ENCODE measurements at regions not wholly inside any gene's neighbourhood (a gene's known extent, or its start where the extent isn't known, plus 50 kb on each side); places are given as distances from the start of the nearest gene placed in this dataset.

GRCh38 chr13:70955887-70956286 is 847.6 kb upstream of the KLHL1 start:
- Histone ChIP-seq H3K27me3 (ENCODE audit: control insufficient read depth, insufficient read depth, low read length) (no peaks in the 10 kb centered on the region), H3K27ac (ENCODE audit: low read depth, low read length) (no peak overlapping the region), H3K36me3 (ENCODE audit: control insufficient read depth, insufficient read depth, low read length) (no peaks in the 10 kb centered on the region), H3K9ac (ENCODE audit: low read length) (no peak overlapping the region), H3K4me1 (ENCODE audit: control insufficient read depth, insufficient read depth, low read length) (no peaks in the 10 kb centered on the region), H3K4me3 (ENCODE audit: low read length) (no peak overlapping the region)

GRCh38 chr13:70950664-70951063 is 842.4 kb upstream of the KLHL1 start:
- H3K4me3 ChIP-seq (ENCODE audit: low read length): no peak overlapping the region
- H3K27ac ChIP-seq (ENCODE audit: low read depth, low read length): no peak overlapping the region
- H3K9ac ChIP-seq (ENCODE audit: low read length): no peak overlapping the region
- no peaks in the 10 kb centered on the region for H3K36me3 ChIP-seq (ENCODE audit: control insufficient read depth, insufficient read depth, low read length)
- no peaks in the 10 kb centered on the region for H3K27me3 ChIP-seq (ENCODE audit: control insufficient read depth, insufficient read depth, low read length)
- H3K4me1 ChIP-seq (ENCODE audit: control insufficient read depth, insufficient read depth, low read length): no peaks in the 10 kb centered on the region

GRCh38 chr13:70945506-70945905 is 837.3 kb upstream of the KLHL1 start:
- H3K27ac ChIP-seq (ENCODE audit: low read depth, low read length): no peak overlapping the region
- no peaks in the 10 kb centered on the region for H3K4me1 ChIP-seq (ENCODE audit: control insufficient read depth, insufficient read depth, low read length)
- H3K36me3 ChIP-seq (ENCODE audit: control insufficient read depth, insufficient read depth, low read length): no peaks in the 10 kb centered on the region
- H3K27me3 ChIP-seq (ENCODE audit: control insufficient read depth, insufficient read depth, low read length): no peaks in the 10 kb centered on the region
- no peak overlapping the region for H3K4me3 ChIP-seq (ENCODE audit: low read length)
- no peak overlapping the region for H3K9ac ChIP-seq (ENCODE audit: low read length)

- no peak overlapping the region for H3K9ac ChIP-seq (ENCODE audit: low read length)
- no peaks in the 10 kb centered on the region for H3K27me3 ChIP-seq (ENCODE audit: control insufficient read depth, insufficient read depth, low read length)
- H3K4me3 ChIP-seq (ENCODE audit: low read length): no peak overlapping the region
- H3K36me3 ChIP-seq (ENCODE audit: control insufficient read depth, insufficient read depth, low read length): no peaks in the 10 kb centered on the region
- H3K27ac ChIP-seq (ENCODE audit: low read depth, low read length): no peak overlapping the region
- H3K4me1 ChIP-seq (ENCODE audit: control insufficient read depth, insufficient read depth, low read length): no peaks in the 10 kb centered on the region
These were observed 833.2 kb upstream of the KLHL1 start for GRCh38 chr13:70941454-70941853.

DNA sequence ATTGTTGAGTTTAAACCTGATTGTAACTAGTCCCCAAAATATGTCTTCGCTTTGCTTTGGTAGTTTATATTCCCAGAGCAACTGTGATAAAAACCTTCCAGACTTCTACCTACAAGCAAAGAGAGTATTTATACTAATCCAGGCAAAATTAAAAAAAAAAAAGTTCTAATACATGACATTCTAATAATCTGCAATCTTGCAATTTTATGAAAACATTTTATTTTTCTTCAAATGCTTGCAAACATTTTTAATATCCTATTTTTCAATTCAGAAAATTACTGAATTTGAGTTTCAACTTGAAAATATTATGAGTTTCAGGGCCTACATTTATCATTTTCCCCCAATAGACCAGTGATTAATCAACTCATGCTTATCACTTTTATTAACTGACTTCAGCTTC is 830.2 kb upstream of the KLHL1 start:
- Histone ChIP-seq H3K4me3 (ENCODE audit: low read length) (no peak overlapping the region), H3K4me1 (ENCODE audit: control insufficient read depth, insufficient read depth, low read length) (no peaks in the 10 kb centered on the region), H3K27me3 (ENCODE audit: control insufficient read depth, insufficient read depth, low read length) (no peaks in the 10 kb centered on the region), H3K36me3 (ENCODE audit: control insufficient read depth, insufficient read depth, low read length) (no peaks in the 10 kb centered on the region), H3K27ac (ENCODE audit: low read depth, low read length) (no peak overlapping the region), H3K9ac (ENCODE audit: low read length) (no peak overlapping the region)

DNA sequence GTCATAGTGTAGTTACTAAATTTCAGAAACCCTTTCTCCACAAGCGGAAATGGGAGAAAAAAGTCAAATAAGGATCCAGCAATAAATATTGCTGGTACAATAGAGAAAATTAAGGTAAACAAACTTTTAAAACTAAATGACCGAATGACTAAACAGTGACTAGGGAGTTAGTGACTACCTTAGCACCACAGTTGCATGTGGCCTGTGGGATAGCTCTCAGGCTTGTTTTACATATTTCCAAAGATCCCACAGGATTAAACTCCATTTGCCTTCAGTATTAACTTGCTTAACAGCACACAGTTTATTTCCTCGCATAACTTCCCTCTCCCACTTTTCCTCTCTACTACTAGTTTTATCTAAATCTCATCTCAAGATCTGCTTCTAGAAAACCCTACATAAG is 824.3 kb upstream of the KLHL1 start:
- Histone ChIP-seq H3K36me3 (ENCODE audit: control insufficient read depth, insufficient read depth, low read length) (no peaks in the 10 kb centered on the region), H3K4me3 (ENCODE audit: low read length) (no peak overlapping the region), H3K9ac (ENCODE audit: low read length) (no peak overlapping the region), H3K27ac (ENCODE audit: low read depth, low read length) (no peak overlapping the region), H3K4me1 (ENCODE audit: control insufficient read depth, insufficient read depth, low read length) (no peaks in the 10 kb centered on the region), H3K27me3 (ENCODE audit: control insufficient read depth, insufficient read depth, low read length) (no peaks in the 10 kb centered on the region)

DNA sequence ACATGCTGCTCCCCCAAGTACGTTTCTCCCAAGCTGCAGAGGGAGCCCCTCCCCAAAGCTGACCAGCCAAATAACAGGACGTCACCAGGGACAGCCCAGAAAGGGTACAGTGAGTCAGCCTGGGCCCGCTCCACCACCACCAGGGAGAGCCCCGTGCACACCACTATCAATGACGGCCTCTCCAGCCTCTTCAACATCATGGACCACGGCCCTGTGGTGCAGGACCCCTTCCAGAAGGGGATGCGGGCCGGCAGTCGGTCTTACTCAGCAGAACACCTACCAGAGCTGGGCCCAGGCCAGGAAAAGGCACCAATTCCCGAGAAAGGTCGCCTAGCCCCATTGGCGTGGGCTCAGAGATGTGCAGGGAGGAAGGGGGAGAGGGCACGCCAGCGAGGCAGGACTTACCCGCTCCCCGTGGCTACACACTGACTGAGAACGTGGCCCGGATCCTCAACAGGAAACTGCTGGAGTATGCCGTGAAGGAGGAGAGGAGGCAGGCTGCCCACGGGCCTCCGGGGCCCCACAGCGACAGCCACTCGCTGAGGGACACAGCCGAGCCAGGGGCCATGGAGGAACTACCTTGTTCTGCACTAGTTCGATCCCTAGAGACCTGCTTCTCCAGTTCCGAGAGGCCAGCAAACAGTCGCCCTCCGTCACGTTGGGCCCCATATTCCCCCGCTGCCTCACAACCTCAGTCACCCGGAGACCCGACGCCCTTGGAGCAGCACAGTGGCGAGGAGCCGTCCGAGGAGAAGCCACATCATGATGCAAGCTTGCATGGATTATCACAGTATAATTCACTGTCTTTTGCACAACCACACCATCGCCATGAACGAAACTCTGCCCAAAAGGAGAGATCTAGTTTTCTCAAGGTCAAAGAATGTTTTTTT is 815.9 kb upstream of the KLHL1 start:
- Histone ChIP-seq H3K9ac (ENCODE audit: low read length) (no peak overlapping the region), H3K4me3 (ENCODE audit: low read length) (no peak overlapping the region), H3K27ac (ENCODE audit: low read depth, low read length) (no peak overlapping the region), H3K27me3 (ENCODE audit: control insufficient read depth, insufficient read depth, low read length) (no peaks in the 10 kb centered on the region), H3K4me1 (ENCODE audit: control insufficient read depth, insufficient read depth, low read length) (no peaks in the 10 kb centered on the region), H3K36me3 (ENCODE audit: control insufficient read depth, insufficient read depth, low read length) (no peaks in the 10 kb centered on the region)

- Histone ChIP-seq H3K36me3 (ENCODE audit: control insufficient read depth, insufficient read depth, low read length) (no peaks in the 10 kb centered on the region), H3K9ac (ENCODE audit: low read length) (no peak overlapping the region), H3K27me3 (ENCODE audit: control insufficient read depth, insufficient read depth, low read length) (no peaks in the 10 kb centered on the region), H3K27ac (ENCODE audit: low read depth, low read length) (no peak overlapping the region), H3K4me3 (ENCODE audit: low read length) (no peak overlapping the region), H3K4me1 (ENCODE audit: control insufficient read depth, insufficient read depth, low read length) (no peaks in the 10 kb centered on the region)
These were observed 803.0 kb upstream of the KLHL1 start for GRCh38 chr13:70911286-70911685.

- Histone ChIP-seq H3K4me3 (ENCODE audit: low read length) (no peak overlapping the region), H3K9ac (ENCODE audit: low read length) (no peak overlapping the region), H3K27ac (ENCODE audit: low read depth, low read length) (no peak overlapping the region), H3K4me1 (ENCODE audit: control insufficient read depth, insufficient read depth, low read length) (no peaks in the 10 kb centered on the region), H3K27me3 (ENCODE audit: control insufficient read depth, insufficient read depth, low read length) (no peaks in the 10 kb centered on the region), H3K36me3 (ENCODE audit: control insufficient read depth, insufficient read depth, low read length) (no peaks in the 10 kb centered on the region)
These were observed 800.5 kb upstream of the KLHL1 start for GRCh38 chr13:70908795-70909194.

GRCh38 chr13:70905035-70905434 is 796.8 kb upstream of the KLHL1 start:
- no peaks in the 10 kb centered on the region for H3K27me3 ChIP-seq (ENCODE audit: control insufficient read depth, insufficient read depth, low read length)
- no peaks in the 10 kb centered on the region for H3K36me3 ChIP-seq (ENCODE audit: control insufficient read depth, insufficient read depth, low read length)
- no peak overlapping the region for H3K27ac ChIP-seq (ENCODE audit: low read depth, low read length)
- no peak overlapping the region for H3K4me3 ChIP-seq (ENCODE audit: low read length)
- no peaks in the 10 kb centered on the region for H3K4me1 ChIP-seq (ENCODE audit: control insufficient read depth, insufficient read depth, low read length)
- no peak overlapping the region for H3K9ac ChIP-seq (ENCODE audit: low read length)

DNA sequence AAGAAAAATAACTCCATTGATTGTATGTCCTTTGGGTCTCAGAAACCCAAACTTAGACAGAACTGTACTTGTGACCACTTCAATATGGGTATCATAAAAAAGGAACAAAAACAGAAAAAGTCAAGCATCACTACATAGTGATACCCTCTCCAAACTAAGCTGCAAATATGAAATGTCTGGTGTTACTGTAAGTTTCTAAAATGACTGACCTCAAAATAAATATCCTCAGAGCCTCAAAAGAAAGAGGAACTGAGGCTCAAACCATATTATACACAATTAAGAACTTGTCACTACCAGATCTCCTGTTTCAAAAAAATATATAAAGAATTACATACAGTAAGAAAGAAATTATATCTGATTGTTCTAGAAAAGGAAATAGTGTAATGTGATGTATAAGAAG is 787.9 kb upstream of the KLHL1 start:
- no peaks in the 10 kb centered on the region for H3K4me1 ChIP-seq (ENCODE audit: control insufficient read depth, insufficient read depth, low read length)
- H3K27me3 ChIP-seq (ENCODE audit: control insufficient read depth, insufficient read depth, low read length): no peaks in the 10 kb centered on the region
- no peaks in the 10 kb centered on the region for H3K36me3 ChIP-seq (ENCODE audit: control insufficient read depth, insufficient read depth, low read length)
- no peak overlapping the region for H3K4me3 ChIP-seq (ENCODE audit: low read length)
- H3K9ac ChIP-seq (ENCODE audit: low read length): no peak overlapping the region
- H3K27ac ChIP-seq (ENCODE audit: low read depth, low read length): no peak overlapping the region

- Histone ChIP-seq H3K27me3 (ENCODE audit: control insufficient read depth, insufficient read depth, low read length) (no peaks in the 10 kb centered on the region), H3K27ac (ENCODE audit: low read depth, low read length) (no peak overlapping the region), H3K4me3 (ENCODE audit: low read length) (no peak overlapping the region), H3K9ac (ENCODE audit: low read length) (no peak overlapping the region), H3K4me1 (ENCODE audit: control insufficient read depth, insufficient read depth, low read length) (no peaks in the 10 kb centered on the region), H3K36me3 (ENCODE audit: control insufficient read depth, insufficient read depth, low read length) (no peaks in the 10 kb centered on the region)
These were observed 787.3 kb upstream of the KLHL1 start for GRCh38 chr13:70895599-70895998.

- no peaks in the 10 kb centered on the region for H3K4me1 ChIP-seq (ENCODE audit: control insufficient read depth, insufficient read depth, low read length)
- H3K4me3 ChIP-seq (ENCODE audit: low read length): no peak overlapping the region
- H3K36me3 ChIP-seq (ENCODE audit: control insufficient read depth, insufficient read depth, low read length): no peaks in the 10 kb centered on the region
- H3K9ac ChIP-seq (ENCODE audit: low read length): no peak overlapping the region
- H3K27me3 ChIP-seq (ENCODE audit: control insufficient read depth, insufficient read depth, low read length): no peaks in the 10 kb centered on the region
- no peak overlapping the region for H3K27ac ChIP-seq (ENCODE audit: low read depth, low read length)
These were observed 786.0 kb upstream of the KLHL1 start for GRCh38 chr13:70894258-70894657.
